ENCODE measurements at regions not wholly inside any gene's neighbourhood (a gene's known extent, or its start where the extent isn't known, plus 50 kb on each side); places are given as distances from the start of the nearest gene placed in this dataset.
A peak's percentile ranks its signal among the peaks of the same experiment; 100 is the strongest.

DNA sequence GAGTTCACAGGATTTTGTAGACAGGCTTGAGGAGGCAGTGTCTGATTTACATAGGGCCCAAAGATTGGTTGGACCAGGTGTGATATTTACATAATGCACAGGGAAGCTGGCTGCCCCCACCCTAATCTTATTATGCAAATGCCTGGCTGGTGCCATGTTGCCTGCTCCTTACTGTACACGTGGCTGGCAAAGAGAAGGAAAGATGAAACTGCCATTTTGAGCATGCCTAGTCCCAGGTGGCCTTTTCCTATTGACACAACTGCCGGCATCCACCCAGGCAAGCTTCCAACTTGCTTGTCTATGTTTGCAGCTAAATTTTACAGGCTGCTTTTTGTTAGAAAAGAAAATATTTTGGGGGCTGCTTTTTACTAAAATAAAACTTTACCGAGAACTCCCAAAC is 174.6 kb downstream of the LMBRD1 start:
- H3K9me3 ChIP-seq (replicated peaks; ENCODE audit: control insufficient read depth, insufficient read depth, low read depth, low read length), result no peaks in the 10 kb centered on the region
- H4K20me1 ChIP-seq (replicated peaks; ENCODE audit: control insufficient read depth, insufficient read depth, low read length), result no peaks in the 10 kb centered on the region
- peak overlapping the region; percentile 91 for H2AFZ ChIP-seq (ENCODE audit: low read depth, low read length)
- no peaks in the 10 kb centered on the region for H3K79me2 ChIP-seq (ENCODE audit: control insufficient read depth, insufficient read depth, low read length)
- no peak overlapping the region for H3K4me3 ChIP-seq
- FAIRE-seq, result peak; percentile 49
- H3K9ac ChIP-seq (ENCODE audit: insufficient read depth in 1 of 2, low read depth in 2 of 2, low read length in 2 of 2), result no peak overlapping the region
- peak in 2 of 4 experiments; percentile 7 to 52 for DNase-seq (ENCODE audit: extremely low read depth in 1 of 4, low spot score in 3 of 4)
- WGBS (ENCODE audit: insufficient coverage, low coverage, missing lambda C conversion rate), result 5% methylated on average over 3 of the region's 3 CpGs
- CTCF ChIA-PET (ENCODE audit: low intra/inter-chr PET ratio), result no interaction called here
- POLR2A ChIA-PET, result interaction anchor here (1.1 kb wide), 1 partner anchor 19 kb away, joined by 3 read pairs; no protein-coding TSS in a partner anchor
- H3K4me1 ChIP-seq (replicated peaks in 1 of 2; ENCODE audit: control insufficient read depth in 2 of 2, insufficient read depth in 2 of 2, low read length in 2 of 2), result 0 out of 5 replicates have a peak, but pooled peaks cover 0 to 3% of the 10 kb centered on the region in 2 experiments
- peak overlapping the region; percentile 29 for H3K4me2 ChIP-seq (ENCODE audit: insufficient read depth, low read length)
- no TSS peak for BruUV-seq (replicated peaks)
- no peaks in the 10 kb centered on the region for H3K27me3 ChIP-seq (ENCODE audit: control insufficient read depth in 2 of 2, insufficient read depth in 2 of 2, low read length in 2 of 2)
- H3K36me3 ChIP-seq (ENCODE audit: control insufficient read depth, insufficient read depth, low read length), result no peaks in the 10 kb centered on the region
- intact Hi-C loops (cut with micrococcal nuclease), result no loop called here
- H3K9me1 ChIP-seq (ENCODE audit: control insufficient read depth, insufficient read depth, low read length), result no peaks in the 10 kb centered on the region
- ATAC-seq, result peak; percentile 94
- H3K27ac ChIP-seq (ENCODE audit: extremely low read depth, low read depth, low read length), result peak overlapping the region; percentile 22; the same call in 1 of the 3 replicates
- in situ Hi-C loops (cut with MboI), result no loop called here
- TF ChIP-seq, protein P1, sequence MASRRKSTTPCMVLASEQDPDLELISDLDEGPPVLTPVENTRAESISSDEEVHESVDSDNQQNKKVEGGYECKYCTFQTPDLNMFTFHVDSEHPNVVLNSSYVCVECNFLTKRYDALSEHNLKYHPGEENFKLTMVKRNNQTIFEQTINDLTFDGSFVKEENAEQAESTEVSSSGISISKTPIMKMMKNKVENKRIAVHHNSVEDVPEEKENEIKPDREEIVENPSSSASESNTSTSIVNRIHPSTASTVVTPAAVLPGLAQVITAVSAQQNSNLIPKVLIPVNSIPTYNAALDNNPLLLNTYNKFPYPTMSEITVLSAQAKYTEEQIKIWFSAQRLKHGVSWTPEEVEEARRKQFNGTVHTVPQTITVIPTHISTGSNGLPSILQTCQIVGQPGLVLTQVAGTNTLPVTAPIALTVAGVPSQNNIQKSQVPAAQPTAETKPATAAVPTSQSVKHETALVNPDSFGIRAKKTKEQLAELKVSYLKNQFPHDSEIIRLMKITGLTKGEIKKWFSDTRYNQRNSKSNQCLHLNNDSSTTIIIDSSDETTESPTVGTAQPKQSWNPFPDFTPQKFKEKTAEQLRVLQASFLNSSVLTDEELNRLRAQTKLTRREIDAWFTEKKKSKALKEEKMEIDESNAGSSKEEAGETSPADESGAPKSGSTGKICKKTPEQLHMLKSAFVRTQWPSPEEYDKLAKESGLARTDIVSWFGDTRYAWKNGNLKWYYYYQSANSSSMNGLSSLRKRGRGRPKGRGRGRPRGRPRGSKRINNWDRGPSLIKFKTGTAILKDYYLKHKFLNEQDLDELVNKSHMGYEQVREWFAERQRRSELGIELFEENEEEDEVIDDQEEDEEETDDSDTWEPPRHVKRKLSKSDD (conservative IDR thresholded peaks at IDR 0.05; ENCODE audit: low read length), result no peak
- TF ChIP-seq ZNF668 (CRISPR knock-in tag; IDR thresholded peaks at IDR 0.05) (no peak), ZNF444 (CRISPR knock-in tag; IDR thresholded peaks at IDR 0.05) (no peak), ZFP1 (CRISPR knock-in tag; IDR thresholded peaks at IDR 0.05) (no peak), ZNF217 (CRISPR knock-in tag; IDR thresholded peaks at IDR 0.05) (no peak), TRIM28 (IDR thresholded peaks at IDR 0.05) (no peak), ZBTB1 (CRISPR knock-in tag; IDR thresholded peaks at IDR 0.05; ENCODE audit: borderline replicate concordance, low read depth) (no peak), MYC (IDR thresholded peaks at IDR 0.05; ENCODE audit: low read depth, low read length) (peak; percentile 73), MYC (CRISPR knock-in tag; IDR thresholded peaks at IDR 0.05; ENCODE audit: borderline replicate concordance, low read depth) (no peak), EP400 (IDR thresholded peaks at IDR 0.05) (peak; percentile 41)
- TF ChIP-seq, protein P2, sequence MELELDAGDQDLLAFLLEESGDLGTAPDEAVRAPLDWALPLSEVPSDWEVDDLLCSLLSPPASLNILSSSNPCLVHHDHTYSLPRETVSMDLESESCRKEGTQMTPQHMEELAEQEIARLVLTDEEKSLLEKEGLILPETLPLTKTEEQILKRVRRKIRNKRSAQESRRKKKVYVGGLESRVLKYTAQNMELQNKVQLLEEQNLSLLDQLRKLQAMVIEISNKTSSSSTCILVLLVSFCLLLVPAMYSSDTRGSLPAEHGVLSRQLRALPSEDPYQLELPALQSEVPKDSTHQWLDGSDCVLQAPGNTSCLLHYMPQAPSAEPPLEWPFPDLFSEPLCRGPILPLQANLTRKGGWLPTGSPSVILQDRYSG (tag; conservative IDR thresholded peaks at IDR 0.05; ENCODE audit: low read depth), result peak; percentile 74
- TF ChIP-seq, protein P3, sequence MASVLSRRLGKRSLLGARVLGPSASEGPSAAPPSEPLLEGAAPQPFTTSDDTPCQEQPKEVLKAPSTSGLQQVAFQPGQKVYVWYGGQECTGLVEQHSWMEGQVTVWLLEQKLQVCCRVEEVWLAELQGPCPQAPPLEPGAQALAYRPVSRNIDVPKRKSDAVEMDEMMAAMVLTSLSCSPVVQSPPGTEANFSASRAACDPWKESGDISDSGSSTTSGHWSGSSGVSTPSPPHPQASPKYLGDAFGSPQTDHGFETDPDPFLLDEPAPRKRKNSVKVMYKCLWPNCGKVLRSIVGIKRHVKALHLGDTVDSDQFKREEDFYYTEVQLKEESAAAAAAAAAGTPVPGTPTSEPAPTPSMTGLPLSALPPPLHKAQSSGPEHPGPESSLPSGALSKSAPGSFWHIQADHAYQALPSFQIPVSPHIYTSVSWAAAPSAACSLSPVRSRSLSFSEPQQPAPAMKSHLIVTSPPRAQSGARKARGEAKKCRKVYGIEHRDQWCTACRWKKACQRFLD (CRISPR knock-in tag; IDR thresholded peaks at IDR 0.05), result 0 out of 2 replicates have a peak, but pooled peaks have one; percentile 34
- TF ChIP-seq, protein P4, sequence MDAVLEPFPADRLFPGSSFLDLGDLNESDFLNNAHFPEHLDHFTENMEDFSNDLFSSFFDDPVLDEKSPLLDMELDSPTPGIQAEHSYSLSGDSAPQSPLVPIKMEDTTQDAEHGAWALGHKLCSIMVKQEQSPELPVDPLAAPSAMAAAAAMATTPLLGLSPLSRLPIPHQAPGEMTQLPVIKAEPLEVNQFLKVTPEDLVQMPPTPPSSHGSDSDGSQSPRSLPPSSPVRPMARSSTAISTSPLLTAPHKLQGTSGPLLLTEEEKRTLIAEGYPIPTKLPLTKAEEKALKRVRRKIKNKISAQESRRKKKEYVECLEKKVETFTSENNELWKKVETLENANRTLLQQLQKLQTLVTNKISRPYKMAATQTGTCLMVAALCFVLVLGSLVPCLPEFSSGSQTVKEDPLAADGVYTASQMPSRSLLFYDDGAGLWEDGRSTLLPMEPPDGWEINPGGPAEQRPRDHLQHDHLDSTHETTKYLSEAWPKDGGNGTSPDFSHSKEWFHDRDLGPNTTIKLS (IDR thresholded peaks at IDR 0.05; ENCODE audit: borderline replicate concordance, low read depth), result peak; percentile 55; the same call in 1 of the 2 replicates
- TF ChIP-seq, protein P5, sequence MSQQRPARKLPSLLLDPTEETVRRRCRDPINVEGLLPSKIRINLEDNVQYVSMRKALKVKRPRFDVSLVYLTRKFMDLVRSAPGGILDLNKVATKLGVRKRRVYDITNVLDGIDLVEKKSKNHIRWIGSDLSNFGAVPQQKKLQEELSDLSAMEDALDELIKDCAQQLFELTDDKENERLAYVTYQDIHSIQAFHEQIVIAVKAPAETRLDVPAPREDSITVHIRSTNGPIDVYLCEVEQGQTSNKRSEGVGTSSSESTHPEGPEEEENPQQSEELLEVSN (IDR thresholded peaks at IDR 0.05; ENCODE audit: borderline replicate concordance in 1 of 2, extremely low read depth in 1 of 2, insufficient read depth in 1 of 2, insufficient read length in 1 of 2, low read depth in 1 of 2, low read length in 1 of 2, poor library complexity in 1 of 2, severe bottlenecking in 1 of 2), result peak in 1 of 2 experiments; percentile 19
